SK-N-SH (cell line): ENCODE measurements at regions not wholly inside any gene's neighbourhood (a gene's known extent, or its start where the extent isn't known, plus 50 kb on each side); places are given as distances from the start of the nearest gene placed in this dataset.

Experiments
- CTCF ChIA-PET: fragments of 300-600, 350-600 bp; formaldehyde crosslinking; extraction: SDS; loops from one replicate; lab custom pipeline; 2021; lab: Yijun Ruan, JAX
- POLR2A ChIA-PET: fragments of 350-600 bp; sonication (Branson Sonifier 250); formaldehyde crosslinking; extraction: SDS; loops from one replicate; lab custom pipeline; 2020; ENCODE audit warnings: antibody characterized with exemption, inconsistent platforms; lab: Yijun Ruan, JAX
- DNase-seq: peaks from one replicate; pipeline ENCODE4 v3.0.0; 2012
- H2AFZ ChIP-seq: fragments of 200-600 bp; sonication (generic); 2 replicates; pipeline ENCODE4 v1.8.1; 2016; ENCODE audit warnings: antibody characterized with exemption, mild to moderate bottlenecking, low read depth
- H3F3A ChIP-seq: fragments of 200-600 bp; sonication (generic); replicated peaks from 2 replicates; pipeline ENCODE3; 2016; ENCODE audit warnings: antibody characterized with exemption, mild to moderate bottlenecking; ENCODE audit not compliant: insufficient read depth
- H3K27ac ChIP-seq, 2 experiments: fragments of 200-500 bp in 1 of 2; fragments of 200-600 bp in 1 of 2; sonication (Bioruptor generic) in 1 of 2; sonication (generic), shearing (Covaris generic) in 1 of 2; 2 replicates each; pipeline versions ENCODE4 v1.5.1 to v1.6.1; 2014 to 2016; ENCODE audit warnings: low read depth in 2 of 2, inconsistent platforms in 1 of 2, low read length in 1 of 2, mild to moderate bottlenecking in 1 of 2, mixed read lengths in 1 of 2
- H3K27me3 ChIP-seq: fragments of 200-600 bp; sonication (generic), shearing (Covaris generic); 2 replicates; pipeline ENCODE4 v1.6.1; 2016; ENCODE audit warnings: mixed run types; ENCODE audit not compliant: insufficient read depth
- H3K36me3 ChIP-seq, 2 experiments: fragments of 200-500 bp in 1 of 2; fragments of 200-600 bp in 1 of 2; sonication (Bioruptor generic) in 1 of 2; sonication (generic) in 1 of 2; replicated peaks in 1 of 2; 2 replicates each; pipeline versions ENCODE3 to v1.5.1; 2014 to 2016; ENCODE audit warnings: low read length in 1 of 2, mild to moderate bottlenecking in 1 of 2; ENCODE audit not compliant: insufficient read depth in 2 of 2, control insufficient read depth in 1 of 2
- H3K4me1 ChIP-seq, 2 experiments: fragments of 200-500 bp in 1 of 2; fragments of 200-600 bp in 1 of 2; sonication (Bioruptor generic) in 1 of 2; sonication (generic), shearing (Covaris generic) in 1 of 2; 2 replicates each; pipeline versions ENCODE4 v1.5.1 to v1.6.1; 2014 to 2016; ENCODE audit warnings: low read depth in 1 of 2, low read length in 1 of 2, mixed run types in 1 of 2; ENCODE audit not compliant: insufficient read depth in 2 of 2, control insufficient read depth in 1 of 2
- H3K4me2 ChIP-seq: fragments of 200-600 bp; sonication (generic), shearing (Covaris generic); 2 replicates; pipeline ENCODE4 v1.6.1; 2017; ENCODE audit warnings: mixed run types
- H3K4me3 ChIP-seq, 2 experiments: fragments of 200-500 bp in 1 of 2; fragments of 200-600 bp in 1 of 2; sonication (Bioruptor generic) in 1 of 2; sonication (generic), shearing (Covaris generic) in 1 of 2; 2 replicates each; pipeline versions ENCODE4 v1.5.1 to v1.8.1; 2014 to 2016; ENCODE audit warnings: low read depth in 2 of 2, inconsistent platforms in 1 of 2, low read length in 1 of 2, mild to moderate bottlenecking in 1 of 2, mixed read lengths in 1 of 2, moderate library complexity in 1 of 2
- H3K79me2 ChIP-seq: fragments of 200-600 bp; sonication (generic); 2 replicates; pipeline ENCODE4 v1.8.1; 2017; ENCODE audit warnings: mild to moderate bottlenecking; ENCODE audit not compliant: insufficient read depth
- H3K9ac ChIP-seq: fragments of 200-600 bp; sonication (generic); 2 replicates; pipeline ENCODE4 v1.6.1; 2017; ENCODE audit warnings: mixed run types
- H3K9me2 ChIP-seq: fragments of 200-600 bp; sonication (generic); 2 replicates; pipeline ENCODE4 v1.6.1; 2017; ENCODE audit warnings: mixed run types
- H3K9me3 ChIP-seq: fragments of 200-600 bp; sonication (generic); 2 replicates; pipeline ENCODE4 v1.6.1; 2017; ENCODE audit warnings: mixed run types, mild to moderate bottlenecking, moderate library complexity
- H4K20me1 ChIP-seq: fragments of 200-600 bp; sonication (generic); 2 replicates; pipeline ENCODE4 v1.6.1; 2017; ENCODE audit warnings: mild to moderate bottlenecking, mixed run types; ENCODE audit not compliant: insufficient read depth
- CTCF ChIP-seq: fragments of 200-600 bp; sonication (generic); IDR thresholded peaks from 2 replicates; pipeline ENCODE4 v1.6.1; 2017; ENCODE audit warnings: antibody characterized with exemption, mild to moderate bottlenecking, moderate library complexity
- ELF1 ChIP-seq: IDR thresholded peaks from 2 replicates; pipeline ENCODE4 v1.4.0; 2012
- EP300 ChIP-seq, 2 experiments: IDR thresholded peaks; 2 replicates each; pipeline versions ENCODE4 v1.4.0 to v1.6.1; 2012; ENCODE audit warnings: borderline replicate concordance in 1 of 2, low read depth in 1 of 2, low read length in 1 of 2
- FOSL2 ChIP-seq: IDR thresholded peaks from 2 replicates; pipeline ENCODE4 v1.4.0; 2012; ENCODE audit warnings: low read depth, mild to moderate bottlenecking, moderate library complexity, borderline replicate concordance
- FOXJ3 ChIP-seq: sonication (generic); formaldehyde crosslinking; IDR thresholded peaks from 2 replicates; pipeline ENCODE4 v1.5.1; 2020; ENCODE audit warnings: mild to moderate bottlenecking, missing genetic modification reagents
- MAX ChIP-seq: IDR thresholded peaks from 2 replicates; pipeline ENCODE4 v1.4.0; 2012; ENCODE audit warnings: low read depth
- NFIC ChIP-seq: IDR thresholded peaks from 2 replicates; pipeline ENCODE4 v1.4.0; 2012; ENCODE audit warnings: borderline replicate concordance
- NRF1 ChIP-seq: IDR thresholded peaks from 2 replicates; pipeline ENCODE4 v1.6.1; 2012; ENCODE audit warnings: low read depth, mild to moderate bottlenecking, low read length
- PBX3 ChIP-seq: IDR thresholded peaks from 2 replicates; pipeline ENCODE4; 2012
- POLR2AphosphoS5 ChIP-seq: IDR thresholded peaks from 2 replicates; pipeline ENCODE4 v1.6.1; 2012; ENCODE audit warnings: low read depth, low read length
- RCOR1 ChIP-seq: fragments of 150-350 bp; IDR thresholded peaks from 2 replicates; pipeline ENCODE4 v1.6.1; 2017; ENCODE audit warnings: antibody characterized with exemption, low read length
- USF2 ChIP-seq: fragments of 150-350 bp; IDR thresholded peaks from 2 replicates; pipeline ENCODE4 v1.6.1; 2017; ENCODE audit warnings: antibody characterized with exemption, low read length, low read depth, borderline replicate concordance
- YY1 ChIP-seq: IDR thresholded peaks from 2 replicates; pipeline ENCODE4 v1.4.0; 2012; ENCODE audit warnings: low read depth, mild to moderate bottlenecking
- ZBTB33 ChIP-seq: IDR thresholded peaks from 2 replicates; pipeline ENCODE4 v1.4.0; 2012; ENCODE audit warnings: low read depth, borderline replicate concordance
- WGBS: methylation state at CpG from one replicate; pipeline ENCODE4 v1.1.6; 2017; ENCODE audit warnings: low lambda C conversion rate; 5-methylcytosine and 5-hydroxymethylcytosine counted together

- Histone ChIP-seq H4K20me1 (no peaks in the 10 kb centered on the region), H3K4me1 (peaks cover 0 to 7% of the 10 kb centered on the region in 2 experiments; a peak in 1 of 4 replicates), H3K36me3 (no peaks in the 10 kb centered on the region), H3K4me3 (no peak overlapping the region), H3K9me3 (no peaks in the 10 kb centered on the region), H3K27me3 (no peaks in the 10 kb centered on the region), H3K79me2 (no peaks in the 10 kb centered on the region), H3K9me2 (no peaks in the 10 kb centered on the region), H2AFZ (0 out of 2 replicates have a peak overlapping the region, but pooled peaks have one; percentile 9), H3F3A (peaks cover 14% of the 10 kb centered on the region), H3K4me2 (no peak overlapping the region), H3K9ac (peak overlapping the region; percentile 10; the same call in 1 of the 2 replicates), H3K27ac (peak overlapping the region; percentile 47 to 64; a peak in 3 of 4 replicates)
- no peak for DNase-seq
- ChIA-PET POLR2A (interaction anchor here (1.1 kb wide), 1 partner anchor 275 kb away, joined by 3 read pairs; no protein-coding TSS in a partner anchor), CTCF (interaction anchor here (1.0 to 1.1 kb wide), 2 partner anchors 349 to 1405 kb away, joined by 4 to 5 read pairs; no protein-coding TSS in a partner anchor)
- TF ChIP-seq ZBTB33 (no peak), FOXJ3 (CRISPR knock-in tag) (no peak), MAX (no peak), FOSL2 (no peak), RCOR1 (no peak), PBX3 (no peak), POLR2AphosphoS5 (no peak), NFIC (no peak), YY1 (no peak), USF2 (no peak)
- WGBS = 97% methylated on average over 1 of the region's 1 CpG
Observed at GRCh38 chr16:72473631-72474030, 301.7 kb upstream of the PMFBP1 start.

- H3K9me2 ChIP-seq = no peaks in the 10 kb centered on the region
- peaks cover 14% of the 10 kb centered on the region for H3F3A ChIP-seq
- peaks cover 0 to 7% of the 10 kb centered on the region in 2 experiments; a peak in 1 of 4 replicates for H3K4me1 ChIP-seq
- no peaks in the 10 kb centered on the region for H3K36me3 ChIP-seq
- no peak overlapping the region for H3K4me3 ChIP-seq
- H4K20me1 ChIP-seq = no peaks in the 10 kb centered on the region
- no peak overlapping the region for H3K9ac ChIP-seq
- 96% methylated on average over 12 of the region's 12 CpGs for WGBS
- ChIA-PET POLR2A (no interaction called here), CTCF (interaction anchor here (1.1 to 1.2 kb wide), 2 partner anchors 41 to 276 kb away, joined by 3 to 5 read pairs; no protein-coding TSS in a partner anchor)
- H3K27me3 ChIP-seq = no peaks in the 10 kb centered on the region
- no peaks in the 10 kb centered on the region for H3K9me3 ChIP-seq
- H3K27ac ChIP-seq = no peak overlapping the region
- H3K4me2 ChIP-seq = no peak overlapping the region
- H2AFZ ChIP-seq = no peak overlapping the region
- no peak for DNase-seq
- no peaks in the 10 kb centered on the region for H3K79me2 ChIP-seq
- no peak for TF ChIP-seq NRF1
- TF ChIP-seq ZBTB33 = no peak
- TF ChIP-seq CTCF = no peak
- TF ChIP-seq USF2 = no peak
- TF ChIP-seq ELF1 = no peak
- no peak for TF ChIP-seq EP300 (IDR thresholded peaks at IDR 0.05; ENCODE audit: borderline replicate concordance in 1 of 2, low read depth in 1 of 2, low read length in 1 of 2)
- no peak for TF ChIP-seq FOXJ3 (CRISPR knock-in tag)
Observed at GRCh38 chr16:72471317-72471924, 299.5 kb upstream of the PMFBP1 start.
